ENCODE measurements at regions not wholly inside any gene's neighbourhood (a gene's known extent, or its start where the extent isn't known, plus 50 kb on each side); places are given as distances from the start of the nearest gene placed in this dataset.

DNA sequence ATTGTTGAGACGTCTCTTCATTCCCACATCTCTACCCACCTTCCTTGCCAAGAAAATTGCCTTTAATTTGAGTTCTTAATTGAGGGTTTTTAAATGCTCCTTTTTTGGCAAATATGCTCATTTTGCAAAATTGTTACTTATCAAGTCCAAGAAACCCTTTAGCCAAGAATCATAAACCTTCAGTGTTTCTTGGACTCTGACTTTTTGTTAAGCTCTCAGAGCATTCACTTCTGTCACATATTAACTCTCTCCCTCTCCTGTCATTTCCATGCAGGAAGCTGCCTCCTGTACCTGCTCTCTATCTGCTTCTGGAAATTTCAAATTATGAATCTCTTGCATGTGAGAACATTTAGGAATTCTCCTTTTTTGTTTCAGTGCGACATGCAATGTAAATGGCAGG, 100.0 kb upstream of the PIEZO2 start:
- no peak overlapping the region for H3K4me2 ChIP-seq (ENCODE audit: insufficient read depth, low read length)
- DNase-seq (ENCODE audit: extremely low read depth in 1 of 4, low spot score in 3 of 4) (no peak), ATAC-seq (no peak), FAIRE-seq (no peak)
- no peak overlapping the region for H3K27ac ChIP-seq (ENCODE audit: extremely low read depth, low read depth, low read length)
- H3K9me3 ChIP-seq (replicated peaks; ENCODE audit: control insufficient read depth, insufficient read depth, low read depth, low read length) = no peaks in the 10 kb centered on the region
- BruUV-seq (replicated peaks) = no TSS peak
- no peaks in the 10 kb centered on the region for H3K79me2 ChIP-seq (ENCODE audit: control insufficient read depth, insufficient read depth, low read length)
- no peaks in the 10 kb centered on the region for H3K9me1 ChIP-seq (ENCODE audit: control insufficient read depth, insufficient read depth, low read length)
- H2AFZ ChIP-seq (ENCODE audit: low read depth, low read length) = no peak overlapping the region
- H4K20me1 ChIP-seq (replicated peaks; ENCODE audit: control insufficient read depth, insufficient read depth, low read length) = no peaks in the 10 kb centered on the region
- TF ChIP-seq TFAM (CRISPR knock-in tag; conservative IDR thresholded peaks at IDR 0.05) (no peak), ZNF175 (CRISPR knock-in tag; IDR thresholded peaks at IDR 0.05; ENCODE audit: low read depth) (no peak), RAD21 (CRISPR knock-in tag; conservative IDR thresholded peaks at IDR 0.05 in 1 of 2, IDR thresholded peaks at IDR 0.05 in 1 of 2) (no peak), MTF1 (CRISPR knock-in tag; IDR thresholded peaks at IDR 0.05; ENCODE audit: borderline replicate concordance) (no peak), ZNF431 (CRISPR knock-in tag; IDR thresholded peaks at IDR 0.05) (no peak)
- TF ChIP-seq, protein P1, sequence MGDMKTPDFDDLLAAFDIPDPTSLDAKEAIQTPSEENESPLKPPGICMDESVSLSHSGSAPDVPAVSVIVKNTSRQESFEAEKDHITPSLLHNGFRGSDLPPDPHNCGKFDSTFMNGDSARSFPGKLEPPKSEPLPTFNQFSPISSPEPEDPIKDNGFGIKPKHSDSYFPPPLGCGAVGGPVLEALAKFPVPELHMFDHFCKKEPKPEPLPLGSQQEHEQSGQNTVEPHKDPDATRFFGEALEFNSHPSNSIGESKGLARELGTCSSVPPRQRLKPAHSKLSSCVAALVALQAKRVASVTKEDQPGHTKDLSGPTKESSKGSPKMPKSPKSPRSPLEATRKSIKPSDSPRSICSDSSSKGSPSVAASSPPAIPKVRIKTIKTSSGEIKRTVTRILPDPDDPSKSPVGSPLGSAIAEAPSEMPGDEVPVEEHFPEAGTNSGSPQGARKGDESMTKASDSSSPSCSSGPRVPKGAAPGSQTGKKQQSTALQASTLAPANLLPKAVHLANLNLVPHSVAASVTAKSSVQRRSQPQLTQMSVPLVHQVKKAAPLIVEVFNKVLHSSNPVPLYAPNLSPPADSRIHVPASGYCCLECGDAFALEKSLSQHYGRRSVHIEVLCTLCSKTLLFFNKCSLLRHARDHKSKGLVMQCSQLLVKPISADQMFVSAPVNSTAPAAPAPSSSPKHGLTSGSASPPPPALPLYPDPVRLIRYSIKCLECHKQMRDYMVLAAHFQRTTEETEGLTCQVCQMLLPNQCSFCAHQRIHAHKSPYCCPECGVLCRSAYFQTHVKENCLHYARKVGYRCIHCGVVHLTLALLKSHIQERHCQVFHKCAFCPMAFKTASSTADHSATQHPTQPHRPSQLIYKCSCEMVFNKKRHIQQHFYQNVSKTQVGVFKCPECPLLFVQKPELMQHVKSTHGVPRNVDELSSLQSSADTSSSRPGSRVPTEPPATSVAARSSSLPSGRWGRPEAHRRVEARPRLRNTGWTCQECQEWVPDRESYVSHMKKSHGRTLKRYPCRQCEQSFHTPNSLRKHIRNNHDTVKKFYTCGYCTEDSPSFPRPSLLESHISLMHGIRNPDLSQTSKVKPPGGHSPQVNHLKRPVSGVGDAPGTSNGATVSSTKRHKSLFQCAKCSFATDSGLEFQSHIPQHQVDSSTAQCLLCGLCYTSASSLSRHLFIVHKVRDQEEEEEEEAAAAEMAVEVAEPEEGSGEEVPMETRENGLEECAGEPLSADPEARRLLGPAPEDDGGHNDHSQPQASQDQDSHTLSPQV (IDR thresholded peaks at IDR 0.05) = no peak
- TF ChIP-seq, protein P2, sequence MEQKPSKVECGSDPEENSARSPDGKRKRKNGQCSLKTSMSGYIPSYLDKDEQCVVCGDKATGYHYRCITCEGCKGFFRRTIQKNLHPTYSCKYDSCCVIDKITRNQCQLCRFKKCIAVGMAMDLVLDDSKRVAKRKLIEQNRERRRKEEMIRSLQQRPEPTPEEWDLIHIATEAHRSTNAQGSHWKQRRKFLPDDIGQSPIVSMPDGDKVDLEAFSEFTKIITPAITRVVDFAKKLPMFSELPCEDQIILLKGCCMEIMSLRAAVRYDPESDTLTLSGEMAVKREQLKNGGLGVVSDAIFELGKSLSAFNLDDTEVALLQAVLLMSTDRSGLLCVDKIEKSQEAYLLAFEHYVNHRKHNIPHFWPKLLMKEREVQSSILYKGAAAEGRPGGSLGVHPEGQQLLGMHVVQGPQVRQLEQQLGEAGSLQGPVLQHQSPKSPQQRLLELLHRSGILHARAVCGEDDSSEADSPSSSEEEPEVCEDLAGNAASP (IDR thresholded peaks at IDR 0.05) = no peak
- TF ChIP-seq, protein P3, sequence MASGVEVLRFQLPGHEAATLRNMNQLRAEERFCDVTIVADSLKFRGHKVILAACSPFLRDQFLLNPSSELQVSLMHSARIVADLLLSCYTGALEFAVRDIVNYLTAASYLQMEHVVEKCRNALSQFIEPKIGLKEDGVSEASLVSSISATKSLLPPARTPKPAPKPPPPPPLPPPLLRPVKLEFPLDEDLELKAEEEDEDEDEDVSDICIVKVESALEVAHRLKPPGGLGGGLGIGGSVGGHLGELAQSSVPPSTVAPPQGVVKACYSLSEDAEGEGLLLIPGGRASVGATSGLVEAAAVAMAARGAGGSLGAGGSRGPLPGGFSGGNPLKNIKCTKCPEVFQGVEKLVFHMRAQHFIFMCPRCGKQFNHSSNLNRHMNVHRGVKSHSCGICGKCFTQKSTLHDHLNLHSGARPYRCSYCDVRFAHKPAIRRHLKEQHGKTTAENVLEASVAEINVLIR (CRISPR knock-in tag; IDR thresholded peaks at IDR 0.05) = no peak
- 0% methylated on average over 2 of the region's 2 CpGs for WGBS (ENCODE audit: insufficient coverage, low coverage, missing lambda C conversion rate)
- H3K4me1 ChIP-seq (replicated peaks in 1 of 2; ENCODE audit: control insufficient read depth in 2 of 2, insufficient read depth in 2 of 2, low read length in 2 of 2) = no peaks in the 10 kb centered on the region
- CTCF ChIA-PET (ENCODE audit: low intra/inter-chr PET ratio) = no interaction called here
- in situ Hi-C loops (cut with MboI) (no loop called here), intact Hi-C loops (cut with micrococcal nuclease) (no loop called here)
- no peaks in the 10 kb centered on the region for H3K36me3 ChIP-seq (ENCODE audit: control insufficient read depth, insufficient read depth, low read length)
- no peak overlapping the region for H3K4me3 ChIP-seq
- H3K27me3 ChIP-seq (ENCODE audit: control insufficient read depth in 2 of 2, insufficient read depth in 2 of 2, low read length in 2 of 2) = no peaks in the 10 kb centered on the region
- H3K9ac ChIP-seq (ENCODE audit: insufficient read depth in 1 of 2, low read depth in 2 of 2, low read length in 2 of 2) = no peak overlapping the region
- POLR2A ChIA-PET = no interaction called here

All from K562 (cell line).